H7 (cell line): ENCODE measurements at regions not wholly inside any gene's neighbourhood (a gene's known extent, or its start where the extent isn't known, plus 50 kb on each side); places are given as distances from the start of the nearest gene placed in this dataset.
"Not testable (repeated sequence)": the region's sequence is repeated elsewhere in the genome, so short reads cannot be mapped to it uniquely, and the experiment has no call there.

Source experiments
- DNase-seq: peaks from one replicate; pipeline ENCODE4 v3.0.0; 2012
- H3K27me3 ChIP-seq: 2 replicates; pipeline ENCODE4 v1.6.0; 2011; ENCODE audit warnings: mild to moderate bottlenecking, low read length; ENCODE audit not compliant: control insufficient read depth, insufficient read depth
- H3K36me3 ChIP-seq: replicated peaks from 2 replicates; pipeline ENCODE4 v1.5.1; 2011; ENCODE audit warnings: low read length; ENCODE audit not compliant: control insufficient read depth, insufficient read depth
- H3K4me3 ChIP-seq: 2 replicates; pipeline ENCODE4 v1.5.1; 2011; ENCODE audit warnings: low read depth, mild to moderate bottlenecking, control low read depth, low read length, moderate library complexity; ENCODE audit not compliant: insufficient read depth

GRCh38 chr10:114722136-114722535 lies 64.1 kb upstream of the ABLIM1 start:
- not testable (repeated sequence) for H3K4me3 ChIP-seq, DNase-seq, H3K36me3 ChIP-seq, H3K27me3 ChIP-seq

- Histone ChIP-seq H3K4me3 (no peak overlapping the region), H3K36me3 (no peaks in the 10 kb centered on the region), H3K27me3 (no peaks in the 10 kb centered on the region)
- no peak for DNase-seq
Measured at GRCh38 chr10:114723361-114723760, 65.3 kb upstream of the ABLIM1 start.

GRCh38 chr10:114723991-114724715 lies 66.1 kb upstream of the ABLIM1 start:
- no peak overlapping the region for H3K4me3 ChIP-seq
- H3K27me3 ChIP-seq, result no peaks in the 10 kb centered on the region
- DNase-seq, result no peak
- no peaks in the 10 kb centered on the region for H3K36me3 ChIP-seq

- no peaks in the 10 kb centered on the region for H3K27me3 ChIP-seq
- H3K36me3 ChIP-seq, result no peaks in the 10 kb centered on the region
- DNase-seq, result no peak
- no peak overlapping the region for H3K4me3 ChIP-seq
Measured at GRCh38 chr10:114724716-114725106, 66.6 kb upstream of the ABLIM1 start.

- Histone ChIP-seq H3K27me3 (no peaks in the 10 kb centered on the region), H3K4me3 (no peak overlapping the region), H3K36me3 (no peaks in the 10 kb centered on the region)
- DNase-seq, result no peak
Measured at GRCh38 chr10:114726820-114727271, 68.8 kb upstream of the ABLIM1 start.

- H3K4me3 ChIP-seq, result no peak overlapping the region
- no peaks in the 10 kb centered on the region for H3K27me3 ChIP-seq
- no peak for DNase-seq
- H3K36me3 ChIP-seq, result no peaks in the 10 kb centered on the region
Measured at GRCh38 chr10:114728325-114728724, 70.2 kb upstream of the ABLIM1 start.

GRCh38 chr10:114729103-114729659 lies 71.1 kb upstream of the ABLIM1 start:
- no peak overlapping the region for H3K4me3 ChIP-seq
- no peaks in the 10 kb centered on the region for H3K27me3 ChIP-seq
- H3K36me3 ChIP-seq, result no peaks in the 10 kb centered on the region
- DNase-seq, result no peak

- DNase-seq, result no peak
- H3K27me3 ChIP-seq, result no peaks in the 10 kb centered on the region
- no peak overlapping the region for H3K4me3 ChIP-seq
- H3K36me3 ChIP-seq, result no peaks in the 10 kb centered on the region
Measured at GRCh38 chr10:114730291-114730690, 72.2 kb upstream of the ABLIM1 start.

- no peak for DNase-seq
- no peaks in the 10 kb centered on the region for H3K27me3 ChIP-seq
- no peaks in the 10 kb centered on the region for H3K36me3 ChIP-seq
- H3K4me3 ChIP-seq, result no peak overlapping the region
Measured at GRCh38 chr10:114732931-114733330, 74.9 kb upstream of the ABLIM1 start.

- Histone ChIP-seq H3K36me3 (no peaks in the 10 kb centered on the region), H3K27me3 (no peaks in the 10 kb centered on the region), H3K4me3 (no peak overlapping the region)
- no peak for DNase-seq
Measured at GRCh38 chr10:114735946-114736345, 77.9 kb upstream of the ABLIM1 start.

GRCh38 chr10:114743521-114744231 lies 77.9 kb upstream of the FHIP2A start:
- DNase-seq, result no peak
- no peaks in the 10 kb centered on the region for H3K36me3 ChIP-seq
- H3K4me3 ChIP-seq, result no peak overlapping the region
- no peaks in the 10 kb centered on the region for H3K27me3 ChIP-seq

- Histone ChIP-seq H3K4me3 (no peak overlapping the region), H3K27me3 (no peaks in the 10 kb centered on the region), H3K36me3 (no peaks in the 10 kb centered on the region)
- DNase-seq, result no peak
Measured at GRCh38 chr10:114746531-114746930, 75.0 kb upstream of the FHIP2A start.

GRCh38 chr10:114748241-114748640 lies 73.3 kb upstream of the FHIP2A start:
- no peaks in the 10 kb centered on the region for H3K36me3 ChIP-seq
- no peak for DNase-seq
- H3K4me3 ChIP-seq, result no peak overlapping the region
- H3K27me3 ChIP-seq, result no peaks in the 10 kb centered on the region

GRCh38 chr10:114749014-114749413 lies 72.6 kb upstream of the FHIP2A start:
- Histone ChIP-seq H3K4me3 (no peak overlapping the region), H3K36me3 (no peaks in the 10 kb centered on the region), H3K27me3 (no peaks in the 10 kb centered on the region)
- no peak for DNase-seq

- no peak for DNase-seq
- no peaks in the 10 kb centered on the region for H3K27me3 ChIP-seq
- no peak overlapping the region for H3K4me3 ChIP-seq
- H3K36me3 ChIP-seq, result no peaks in the 10 kb centered on the region
Measured at GRCh38 chr10:114749510-114749909, 72.1 kb upstream of the FHIP2A start.
